ENCODE measurements at regions not wholly inside any gene's neighbourhood (a gene's known extent, or its start where the extent isn't known, plus 50 kb on each side); places are given as distances from the start of the nearest gene placed in this dataset.

- in situ Hi-C loops (cut with MboI; ENCODE audit: low pct_ligation_motif_present in 1 of 4, low pct_unique_long_range_greater_than_20kb in 1 of 4, low sequenced_read_pairs in 3 of 4) (no loop called here), intact Hi-C loops (cut with DNase I; ENCODE audit: low total_unique reads) (no loop called here)
- Histone ChIP-seq H3K27me3 (no peaks in the 10 kb centered on the region), H3K27ac (no peak overlapping the region), H3K4me1 (no peaks in the 10 kb centered on the region), H3K36me3 (no peaks in the 10 kb centered on the region), H3K9me3 (peaks cover 0 to 10% of the 10 kb centered on the region in 2 donors), H3K4me3 (no peak overlapping the region)
- 65 to 81% methylated on average over 3 of the region's 3 CpGs for WGBS, 2 donors (ENCODE audit: low coverage in 1 of 2)
- DNase-seq = no peak
- TF ChIP-seq POLR2AphosphoS5 (IDR thresholded peaks at IDR 0.05) = no peak
Observed at GRCh38 chr18:44265437-44265836, 415.3 kb upstream of the SETBP1 start.

- WGBS, 2 donors (ENCODE audit: low coverage in 1 of 2) = 61 to 63% methylated on average over 1 of the region's 1 CpG
- TF ChIP-seq EP300 (IDR thresholded peaks at IDR 0.05; ENCODE audit: low read depth) (no peak), CTCF (IDR thresholded peaks at IDR 0.05) (no peak), POLR2AphosphoS5 (IDR thresholded peaks at IDR 0.05) (no peak), POLR2A (IDR thresholded peaks at IDR 0.05) (no peak)
Observed at GRCh38 chr18:44273298-44273697, 407.4 kb upstream of the SETBP1 start.

GRCh38 chr18:44280479-44280878, 400.2 kb upstream of the SETBP1 start:
- WGBS, 2 donors (ENCODE audit: low coverage in 1 of 2) = 79 to 100% methylated on average over 1 to 2 of the region's 2 CpGs
- TF ChIP-seq POLR2AphosphoS5 (IDR thresholded peaks at IDR 0.05) = no peak
- no peak for TF ChIP-seq CTCF (IDR thresholded peaks at IDR 0.05)
- TF ChIP-seq POLR2A (IDR thresholded peaks at IDR 0.05) = no peak
- no peak for TF ChIP-seq EP300 (IDR thresholded peaks at IDR 0.05; ENCODE audit: low read depth)
- H3K36me3 ChIP-seq = no peaks in the 10 kb centered on the region
- no peak for DNase-seq
- H3K27ac ChIP-seq = no peak overlapping the region
- H3K4me3 ChIP-seq = no peak overlapping the region
- no peaks in the 10 kb centered on the region for H3K27me3 ChIP-seq
- in situ Hi-C loops (cut with MboI; ENCODE audit: low pct_ligation_motif_present in 1 of 4, low pct_unique_long_range_greater_than_20kb in 1 of 4, low sequenced_read_pairs in 3 of 4) (no loop called here), intact Hi-C loops (cut with DNase I; ENCODE audit: low total_unique reads) (no loop called here)
- H3K9me3 ChIP-seq = no peaks in the 10 kb centered on the region
- H3K4me1 ChIP-seq = peaks cover 0 to 5% (median 0%) of the 10 kb centered on the region in 4 donors

More at GRCh38 chr18:44273298-44273697, 407.4 kb upstream of the SETBP1 start:
- no peak for DNase-seq
- intact Hi-C loops (cut with DNase I; ENCODE audit: low total_unique reads) = loop anchor here (5.0 kb wide), 1 partner anchor 549 kb away; no protein-coding TSS in a partner anchor
- Histone ChIP-seq H3K9me3 (no peaks in the 10 kb centered on the region), H3K4me3 (no peak overlapping the region), H3K4me1 (no peaks in the 10 kb centered on the region), H3K27ac (no peak overlapping the region), H3K36me3 (no peaks in the 10 kb centered on the region), H3K27me3 (no peaks in the 10 kb centered on the region)
- in situ Hi-C loops (cut with MboI; ENCODE audit: low pct_ligation_motif_present in 1 of 4, low pct_unique_long_range_greater_than_20kb in 1 of 4, low sequenced_read_pairs in 3 of 4) = no loop called here

GRCh38 chr18:44286049-44286448, 394.6 kb upstream of the SETBP1 start:
- no peak overlapping the region for H3K4me3 ChIP-seq
- no peaks in the 10 kb centered on the region for H3K36me3 ChIP-seq
- peaks cover 0 to 5% (median 0%) of the 10 kb centered on the region in 4 donors for H3K4me1 ChIP-seq
- no peaks in the 10 kb centered on the region for H3K9me3 ChIP-seq
- 87 to 100% methylated on average over 2 of the region's 2 CpGs for WGBS, 2 donors (ENCODE audit: low coverage in 1 of 2)
- intact Hi-C loops (cut with DNase I; ENCODE audit: low total_unique reads) = no loop called here
- DNase-seq = no peak
- no peak for TF ChIP-seq POLR2AphosphoS5 (IDR thresholded peaks at IDR 0.05)
- no peak for TF ChIP-seq EP300 (IDR thresholded peaks at IDR 0.05; ENCODE audit: low read depth)
- no peak for TF ChIP-seq POLR2A (IDR thresholded peaks at IDR 0.05)
- no peak for TF ChIP-seq CTCF (IDR thresholded peaks at IDR 0.05)
- in situ Hi-C loops (cut with MboI; ENCODE audit: low pct_ligation_motif_present in 1 of 4, low pct_unique_long_range_greater_than_20kb in 1 of 4, low sequenced_read_pairs in 3 of 4) = no loop called here
- H3K27me3 ChIP-seq = no peaks in the 10 kb centered on the region
- H3K27ac ChIP-seq = no peak overlapping the region

GRCh38 chr18:44290366-44290977, 390.2 kb upstream of the SETBP1 start:
- Histone ChIP-seq H3K4me3 (no peak overlapping the region), H3K27me3 (no peaks in the 10 kb centered on the region), H3K36me3 (no peaks in the 10 kb centered on the region), H3K9me3 (no peaks in the 10 kb centered on the region), H3K27ac (no peak overlapping the region), H3K4me1 (no peaks in the 10 kb centered on the region)
- intact Hi-C loops (cut with DNase I; ENCODE audit: low total_unique reads) = loop anchor here (5.0 kb wide), 1 partner anchor 688 kb away; no protein-coding TSS in a partner anchor
- WGBS, 2 donors (ENCODE audit: low coverage in 1 of 2) = 73 to 83% methylated on average over 1 to 4 of the region's 4 CpGs
- in situ Hi-C loops (cut with MboI; ENCODE audit: low pct_ligation_motif_present in 1 of 4, low pct_unique_long_range_greater_than_20kb in 1 of 4, low sequenced_read_pairs in 3 of 4) = no loop called here
- no peak for TF ChIP-seq POLR2AphosphoS5 (IDR thresholded peaks at IDR 0.05)
- no peak for TF ChIP-seq EP300 (IDR thresholded peaks at IDR 0.05; ENCODE audit: low read depth)
- TF ChIP-seq POLR2A (IDR thresholded peaks at IDR 0.05) = no peak
- TF ChIP-seq CTCF (IDR thresholded peaks at IDR 0.05) = no peak
- no peak for DNase-seq

Measured in transverse colon (tissue), 4 donors.